GM20000 (cell line): ENCODE measurements at regions not wholly inside any gene's neighbourhood (a gene's known extent, or its start where the extent isn't known, plus 50 kb on each side); places are given as distances from the start of the nearest gene placed in this dataset.

Experiments used
- DNase-seq: peaks from one replicate; pipeline ENCODE4 v3.0.0; 2012; ENCODE audit warnings: low spot score
- CTCF ChIP-seq: IDR thresholded peaks from 2 replicates; pipeline ENCODE4 v1.5.1; 2012; ENCODE audit warnings: mild to moderate bottlenecking, control low read depth; ENCODE audit errors: extremely low read depth, missing control alignments

- no peak for DNase-seq
- no peak for TF ChIP-seq CTCF
Measured at GRCh38 chr13:72534951-72535640, 192.3 kb downstream of the MZT1 start.

GRCh38 chr13:72530471-72530870 is 197.0 kb downstream of the MZT1 start:
- no peak for DNase-seq
- no peak for TF ChIP-seq CTCF

- TF ChIP-seq CTCF: no peak
- DNase-seq: no peak
Measured at GRCh38 chr13:72527333-72527732, 200.1 kb downstream of the MZT1 start.

GRCh38 chr13:72523593-72523992 is 203.8 kb downstream of the MZT1 start:
- DNase-seq: no peak
- TF ChIP-seq CTCF: no peak

- no peak for DNase-seq
- TF ChIP-seq CTCF: no peak
Measured at GRCh38 chr13:72523049-72523448, 204.4 kb downstream of the MZT1 start.

- TF ChIP-seq CTCF: no peak
- no peak for DNase-seq
Measured at GRCh38 chr13:72521940-72522661, 205.3 kb downstream of the MZT1 start.

GRCh38 chr13:72514146-72514545 is 213.3 kb downstream of the MZT1 start:
- no peak for DNase-seq
- TF ChIP-seq CTCF: no peak
